ENCODE measurements at regions not wholly inside any gene's neighbourhood (a gene's known extent, or its start where the extent isn't known, plus 50 kb on each side); places are given as distances from the start of the nearest gene placed in this dataset.

- DNase-seq (ENCODE audit: low read depth, low spot score) = no peak
These were observed 488.6 kb downstream of the KCTD8 start for GRCh38 chr4:43959976-43960375.

- no peak for DNase-seq (ENCODE audit: low read depth, low spot score)
These were observed 480.6 kb downstream of the KCTD8 start for GRCh38 chr4:43968011-43968410.

GRCh38 chr4:43983610-43984009, 465.0 kb downstream of the KCTD8 start:
- no peak for DNase-seq (ENCODE audit: low read depth, low spot score)

GRCh38 chr4:43987331-43987944, 461.2 kb downstream of the KCTD8 start:
- DNase-seq (ENCODE audit: low read depth, low spot score) = no peak

- no peak for DNase-seq (ENCODE audit: low read depth, low spot score)
These were observed 458.1 kb downstream of the KCTD8 start for GRCh38 chr4:43990551-43990950.

- no peak for DNase-seq (ENCODE audit: low read depth, low spot score)
These were observed 457.6 kb downstream of the KCTD8 start for GRCh38 chr4:43990963-43991362.

GRCh38 chr4:43992552-43992951, 456.1 kb downstream of the KCTD8 start:
- DNase-seq (ENCODE audit: low read depth, low spot score) = peak; percentile 2

GRCh38 chr4:43993196-43993902, 455.3 kb downstream of the KCTD8 start:
- no peak for DNase-seq (ENCODE audit: low read depth, low spot score)

GRCh38 chr4:43999669-44000068, 448.9 kb downstream of the KCTD8 start:
- no peak for DNase-seq (ENCODE audit: low read depth, low spot score)

GRCh38 chr4:44002368-44002767, 446.2 kb downstream of the KCTD8 start:
- DNase-seq (ENCODE audit: low read depth, low spot score) = no peak

GRCh38 chr4:44016570-44017421, 431.8 kb downstream of the KCTD8 start:
- peak; percentile 40 for DNase-seq (ENCODE audit: low read depth, low spot score)

- DNase-seq (ENCODE audit: low read depth, low spot score) = no peak
These were observed 431.2 kb downstream of the KCTD8 start for GRCh38 chr4:44017422-44017739.

GRCh38 chr4:44019721-44020120, 428.9 kb downstream of the KCTD8 start:
- no peak for DNase-seq (ENCODE audit: low read depth, low spot score)

- DNase-seq (ENCODE audit: low read depth, low spot score) = no peak
These were observed 423.1 kb downstream of the KCTD8 start for GRCh38 chr4:44025376-44026020.

- DNase-seq (ENCODE audit: low read depth, low spot score) = no peak
These were observed 409.8 kb downstream of the KCTD8 start for GRCh38 chr4:44038811-44039210.

- no peak for DNase-seq (ENCODE audit: low read depth, low spot score)
These were observed 402.1 kb downstream of the KCTD8 start for GRCh38 chr4:44046491-44046890.

- no peak for DNase-seq (ENCODE audit: low read depth, low spot score)
These were observed 391.9 kb downstream of the KCTD8 start for GRCh38 chr4:44056721-44057151.

- DNase-seq (ENCODE audit: low read depth, low spot score) = no peak
These were observed 377.8 kb downstream of the KCTD8 start for GRCh38 chr4:44070843-44071242.

GRCh38 chr4:44071959-44072955, 376.4 kb downstream of the KCTD8 start:
- no peak for DNase-seq (ENCODE audit: low read depth, low spot score)

GRCh38 chr4:44086753-44087152, 361.9 kb downstream of the KCTD8 start:
- no peak for DNase-seq (ENCODE audit: low read depth, low spot score)

- no peak for DNase-seq (ENCODE audit: low read depth, low spot score)
These were observed 355.2 kb downstream of the KCTD8 start for GRCh38 chr4:44093390-44093789.
